GM19452 (cell line): ENCODE measurements at regions not wholly inside any gene's neighbourhood (a gene's known extent, or its start where the extent isn't known, plus 50 kb on each side); places are given as distances from the start of the nearest gene placed in this dataset.
"Not testable (repeated sequence)": the region's sequence is repeated elsewhere in the genome, so short reads cannot be mapped to it uniquely, and the experiment has no call there.

Source experiments
- ATAC-seq: cut with Tn5 transposase; IDR thresholded peaks from one replicate; pipeline ENCODE4 v1.9.1; 2021; ENCODE audit not compliant: unreplicated experiment

DNA sequence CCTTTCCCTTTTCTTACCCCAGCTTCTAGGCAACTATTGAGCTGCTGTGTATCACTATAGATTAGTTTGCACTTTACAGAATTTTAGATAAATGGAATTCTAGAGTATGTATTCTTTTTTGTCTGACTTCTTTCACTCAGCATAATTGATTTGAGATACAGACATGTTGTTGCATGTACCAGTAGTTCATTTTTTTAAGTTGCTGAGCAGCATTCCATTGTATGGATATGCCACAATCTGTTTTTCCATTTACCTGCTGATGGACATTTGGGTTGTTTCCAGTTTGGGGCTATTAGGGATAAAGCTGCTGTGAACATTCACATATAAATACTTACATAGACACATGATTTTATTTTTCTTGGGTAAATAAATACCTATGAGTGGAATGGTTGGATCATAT, 135.7 kb downstream of the IGF1 start:
- ATAC-seq = no peak

DNA sequence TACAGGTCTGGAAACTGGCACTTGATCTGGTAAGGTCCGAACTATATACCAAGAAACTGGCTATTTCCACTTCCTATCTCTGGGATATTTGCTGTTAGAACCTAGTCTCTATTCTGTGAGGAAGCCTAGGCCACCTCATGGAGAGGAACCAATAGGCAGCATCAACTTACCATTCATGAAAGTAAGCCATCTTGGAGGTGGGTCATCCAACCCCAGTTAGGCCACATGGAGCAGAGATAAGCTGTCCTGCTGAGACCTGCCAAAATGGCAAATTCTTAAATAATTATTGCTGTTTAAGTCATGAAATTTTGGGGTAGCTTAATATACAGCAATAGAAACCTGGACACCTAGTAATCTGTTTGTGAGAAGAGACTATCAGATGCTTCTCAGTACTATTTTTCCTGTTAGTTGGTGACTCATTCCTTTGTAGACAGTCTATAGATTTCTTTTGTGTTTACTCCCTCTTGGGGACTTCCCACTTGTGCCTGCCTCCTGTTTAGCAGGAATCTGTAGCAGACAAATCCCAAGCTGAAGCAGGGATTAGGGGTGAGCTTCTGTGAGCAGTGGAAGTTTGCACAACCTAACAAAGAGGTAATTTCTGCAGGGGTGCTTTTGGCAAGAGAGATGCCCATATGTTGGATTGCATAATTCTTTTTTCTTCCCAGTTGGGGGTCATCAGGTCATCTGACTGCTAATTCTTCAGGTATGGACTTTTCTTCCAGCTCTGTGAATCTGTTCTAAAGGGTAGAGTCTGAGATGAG, 136.8 kb downstream of the IGF1 start:
- ATAC-seq = no peak

DNA sequence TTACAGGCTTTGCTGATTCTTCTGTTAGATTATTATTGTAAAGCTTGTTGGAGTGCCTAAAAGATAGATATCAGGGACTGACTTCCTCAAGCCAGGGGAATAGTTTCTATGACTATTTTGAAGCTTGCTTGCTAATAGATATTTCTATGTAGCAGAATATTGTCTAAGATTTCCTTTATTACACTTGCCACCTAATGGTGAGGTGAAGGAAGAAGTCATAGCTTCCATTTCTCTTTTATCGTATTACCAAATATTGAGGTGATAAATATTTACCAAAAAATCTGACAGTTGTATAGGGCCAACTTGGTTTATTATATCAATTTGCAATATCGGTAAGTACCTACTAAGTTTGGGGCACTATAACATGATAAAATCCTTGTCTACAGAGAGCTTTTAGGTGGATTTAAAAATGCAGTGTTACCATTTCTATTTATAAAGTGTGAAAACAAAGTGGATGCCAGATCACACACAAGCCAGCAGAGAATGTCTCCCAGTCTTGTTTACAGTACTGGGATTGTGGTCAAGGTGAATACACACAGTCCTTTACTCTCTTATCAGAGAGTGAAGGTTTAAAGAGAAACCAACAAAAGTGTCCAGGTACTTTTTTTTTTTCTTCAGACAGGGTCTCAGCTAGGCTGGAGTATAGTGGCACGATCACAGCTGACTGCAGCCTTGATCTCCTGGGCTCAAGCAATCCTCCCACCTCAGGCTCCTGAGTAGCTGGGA, 137.9 kb downstream of the IGF1 start:
- ATAC-seq = no peak

DNA sequence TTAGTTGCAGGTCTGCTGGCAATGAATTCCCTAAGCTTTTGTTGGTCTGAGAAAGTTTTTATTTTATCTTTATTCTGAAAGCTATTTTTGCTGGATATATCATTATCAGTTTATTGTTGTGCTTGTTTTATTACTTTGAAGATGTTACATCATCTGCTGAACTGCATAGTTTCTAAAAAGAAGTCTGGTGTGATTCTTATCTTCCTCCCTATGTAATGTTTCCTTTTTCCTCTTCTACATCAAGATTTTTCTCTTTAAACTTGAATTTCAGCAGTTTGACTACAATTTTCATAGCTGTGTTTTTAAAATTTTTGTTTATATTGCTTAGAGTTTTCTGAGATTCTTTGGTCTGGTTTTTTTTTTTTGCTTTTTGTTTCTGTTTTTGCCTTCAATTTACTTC, 137.1 kb upstream of the PMCH start:
- no peak for ATAC-seq

DNA sequence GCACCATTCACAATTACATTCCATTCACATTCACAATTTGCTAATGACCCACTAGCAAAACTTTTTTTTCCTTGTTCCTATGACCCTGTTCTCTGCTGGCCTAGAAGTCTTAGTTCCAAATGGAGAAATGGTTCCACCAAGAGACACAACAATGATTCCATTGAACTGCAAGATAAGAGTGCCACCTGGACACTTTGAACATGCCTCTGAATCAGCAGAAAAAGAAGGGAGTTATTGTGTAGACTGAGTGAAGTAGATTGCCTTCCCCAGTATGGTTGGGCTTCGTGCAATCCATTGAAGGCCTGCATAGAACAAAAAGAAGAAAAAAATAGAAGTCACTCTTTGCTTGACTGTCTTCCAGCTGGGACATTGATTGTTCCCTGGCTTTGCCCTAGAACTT, 133.8 kb upstream of the PMCH start:
- no peak for ATAC-seq

DNA sequence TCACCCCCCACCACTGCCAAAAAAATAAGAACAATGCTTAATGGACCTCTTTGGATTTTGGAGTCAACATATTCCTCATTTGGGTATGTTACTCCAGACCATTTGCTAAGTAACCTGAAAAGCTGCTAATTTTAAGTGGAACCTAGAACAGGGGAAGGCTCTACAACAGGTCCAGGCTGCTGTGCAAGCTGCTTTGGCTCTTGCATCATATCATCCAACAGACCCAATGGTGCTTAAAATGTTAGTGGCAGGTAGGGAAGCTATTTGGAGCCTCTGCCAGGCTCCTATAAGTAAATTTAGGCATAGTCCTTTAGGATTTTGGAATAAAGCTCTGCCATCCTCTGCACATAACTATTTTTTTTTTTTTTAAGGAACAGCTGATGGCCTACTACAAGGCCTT, 132.2 kb upstream of the PMCH start:
- ATAC-seq = no peak

DNA sequence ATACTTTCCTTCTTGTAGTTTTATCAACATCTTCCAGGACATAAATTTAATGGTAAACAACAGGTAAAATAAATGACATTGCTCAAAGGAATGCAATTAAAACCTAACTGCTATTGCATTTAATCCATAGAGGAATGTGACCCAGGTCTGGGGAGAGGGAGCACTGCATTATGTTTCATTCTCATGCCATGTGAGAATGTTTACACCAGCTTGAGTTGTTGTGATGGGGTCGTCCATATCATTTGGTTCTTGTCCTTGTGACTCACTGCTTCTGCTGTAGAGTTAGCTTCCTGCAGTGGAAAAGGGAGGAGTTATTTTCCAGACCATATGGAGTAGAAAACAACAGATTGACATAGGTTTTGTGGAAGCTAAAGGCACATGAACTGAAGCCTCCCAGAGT, 129.3 kb upstream of the PMCH start:
- ATAC-seq = no peak

DNA sequence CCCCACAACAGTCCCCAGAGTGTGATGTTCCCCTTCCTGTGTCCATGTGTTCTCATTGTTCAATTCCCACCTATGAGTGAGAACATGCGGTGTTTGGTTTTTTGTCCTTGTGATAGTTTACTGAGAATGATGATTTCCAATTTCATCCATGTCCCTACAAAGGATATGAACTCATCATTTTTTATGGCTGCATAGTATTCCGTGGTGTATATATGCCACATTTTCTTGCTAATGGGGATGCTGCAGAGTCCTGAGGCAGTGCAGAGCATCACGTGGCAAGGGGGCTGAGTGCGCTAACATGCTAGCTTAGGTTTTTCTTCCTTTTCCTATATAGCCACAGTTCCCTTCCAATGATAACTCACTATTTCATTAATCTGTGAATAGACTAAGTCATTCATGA, 127.5 kb upstream of the PMCH start:
- not testable (repeated sequence) for ATAC-seq

DNA sequence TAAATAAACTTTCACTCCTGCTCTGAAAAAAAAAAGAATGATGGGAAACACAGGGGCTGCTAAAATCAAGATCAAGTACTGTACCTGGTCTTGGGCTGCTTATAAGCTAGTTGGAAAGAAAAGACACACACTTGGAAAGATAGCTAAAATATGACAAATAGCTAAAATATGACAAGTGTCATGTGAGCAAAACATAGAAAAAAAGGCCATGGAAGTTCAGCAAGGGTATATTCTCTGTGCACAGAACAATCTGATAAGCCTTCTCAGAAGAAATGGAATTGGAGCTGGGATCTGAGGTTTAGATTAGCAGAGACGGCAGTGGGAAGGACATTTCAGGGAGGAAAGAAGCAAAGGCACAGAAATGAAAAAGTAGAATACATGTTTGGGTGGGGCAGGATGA, 126.2 kb upstream of the PMCH start:
- no peak for ATAC-seq

DNA sequence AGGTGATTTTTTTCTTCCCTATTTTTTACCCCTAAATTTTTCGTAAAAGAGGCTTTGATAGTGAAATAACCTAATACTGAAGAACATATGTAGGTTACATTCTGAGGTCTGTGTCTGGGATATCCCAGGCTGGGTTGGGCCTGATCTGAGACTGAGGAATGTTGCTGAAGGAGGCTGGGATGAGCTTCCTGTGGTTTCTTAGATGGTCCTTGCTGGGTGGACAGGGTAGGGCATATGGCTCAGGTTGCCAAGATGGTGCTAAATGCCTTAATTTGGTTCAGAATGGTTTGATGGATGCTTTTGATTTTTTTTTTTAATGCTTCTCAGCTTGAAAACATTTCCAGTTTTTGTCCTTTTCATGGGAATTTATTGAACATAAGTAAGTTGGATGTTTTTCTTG, 124.6 kb upstream of the PMCH start:
- no peak for ATAC-seq

DNA sequence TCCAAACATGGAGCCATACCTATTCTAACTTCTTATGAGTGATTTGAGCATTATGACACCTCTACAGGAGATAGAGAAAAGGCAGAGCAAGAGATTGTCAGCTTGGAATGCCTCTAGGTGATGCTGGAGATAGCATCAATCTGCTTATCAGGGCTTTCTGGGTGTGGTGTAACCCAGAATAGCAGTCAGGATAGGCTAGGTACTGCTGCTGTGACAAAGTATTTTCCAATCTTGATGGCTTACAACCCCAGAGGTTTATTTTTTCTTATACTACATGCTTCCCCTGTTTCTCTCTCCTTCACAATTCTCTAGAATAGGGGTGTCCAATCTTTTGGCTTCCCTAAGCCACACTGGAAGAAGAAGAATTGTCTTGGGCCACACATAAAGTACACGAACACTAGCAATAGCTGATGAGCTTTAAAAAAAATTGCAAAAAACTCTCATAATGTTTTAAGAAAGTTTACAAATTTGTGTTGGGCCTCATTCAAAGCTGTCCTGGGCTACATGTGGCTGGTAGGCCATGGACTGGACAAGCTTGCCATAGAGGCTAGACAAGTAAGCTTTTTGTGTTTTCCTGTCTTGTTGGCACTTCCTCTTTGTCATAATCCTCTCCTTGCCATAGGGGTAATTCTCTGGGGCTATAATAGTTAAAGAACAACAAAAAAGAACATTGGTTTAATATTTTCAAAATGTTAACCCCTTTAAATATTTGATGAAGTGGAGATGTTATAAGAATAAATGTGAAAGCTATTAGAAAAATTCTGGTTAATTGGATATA, 123.9 kb upstream of the PMCH start:
- no peak for ATAC-seq

DNA sequence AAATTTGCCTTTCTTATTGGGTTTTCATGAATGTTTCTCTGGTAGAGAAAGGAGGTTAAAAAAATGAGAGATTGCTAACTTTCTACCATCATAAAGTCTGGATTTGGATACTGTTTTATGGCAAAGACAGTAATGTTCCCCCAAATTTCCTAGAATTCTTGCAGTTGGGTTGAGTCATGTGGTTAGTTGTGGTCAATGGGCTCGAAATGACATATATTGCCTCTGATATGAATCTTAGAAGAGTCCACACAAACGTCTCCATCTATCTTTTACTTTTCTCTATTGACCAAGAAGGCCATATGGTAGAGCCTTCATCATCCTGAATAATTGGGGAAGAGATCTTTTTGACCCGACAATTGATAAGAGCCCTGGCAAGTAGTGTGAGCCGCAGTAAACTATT, 119.5 kb upstream of the PMCH start:
- ATAC-seq = no peak

DNA sequence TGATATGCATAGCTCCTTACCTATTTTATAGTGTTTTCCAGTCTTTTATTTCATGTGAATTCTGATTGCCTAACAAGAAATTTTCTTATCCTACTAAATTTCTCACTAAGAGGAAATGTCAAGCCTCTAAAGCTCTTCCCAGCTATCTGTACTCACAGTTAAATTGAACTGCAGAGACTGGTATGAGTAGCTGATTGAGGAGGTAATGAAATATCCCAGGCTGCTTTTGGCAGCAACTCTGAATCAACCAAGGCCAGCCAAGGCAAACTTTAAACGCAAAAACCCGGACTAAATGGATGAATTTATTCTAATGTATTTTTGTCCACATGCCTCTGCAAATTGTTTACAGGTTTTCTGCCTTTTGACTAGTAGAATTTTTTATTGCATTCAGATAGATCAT, 119.1 kb upstream of the PMCH start:
- no peak for ATAC-seq

DNA sequence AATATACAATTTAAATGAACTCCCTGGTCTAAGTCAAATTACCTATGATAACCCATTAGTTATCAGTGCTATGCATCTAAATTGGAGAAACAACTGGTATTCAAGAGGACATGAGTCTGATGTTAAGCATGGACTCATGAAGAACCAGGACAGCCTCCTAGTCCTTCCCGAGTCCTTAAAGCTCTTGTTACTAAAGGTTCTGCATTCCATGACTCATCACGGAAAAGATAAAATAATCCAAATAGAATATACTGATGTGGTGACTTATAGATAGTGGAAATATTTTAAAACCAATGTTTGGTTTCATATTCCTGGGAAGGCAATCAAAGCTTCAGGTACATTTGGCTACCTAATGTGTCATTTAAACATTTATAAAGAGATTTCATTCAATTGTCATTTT, 117.2 kb upstream of the PMCH start:
- no peak for ATAC-seq

DNA sequence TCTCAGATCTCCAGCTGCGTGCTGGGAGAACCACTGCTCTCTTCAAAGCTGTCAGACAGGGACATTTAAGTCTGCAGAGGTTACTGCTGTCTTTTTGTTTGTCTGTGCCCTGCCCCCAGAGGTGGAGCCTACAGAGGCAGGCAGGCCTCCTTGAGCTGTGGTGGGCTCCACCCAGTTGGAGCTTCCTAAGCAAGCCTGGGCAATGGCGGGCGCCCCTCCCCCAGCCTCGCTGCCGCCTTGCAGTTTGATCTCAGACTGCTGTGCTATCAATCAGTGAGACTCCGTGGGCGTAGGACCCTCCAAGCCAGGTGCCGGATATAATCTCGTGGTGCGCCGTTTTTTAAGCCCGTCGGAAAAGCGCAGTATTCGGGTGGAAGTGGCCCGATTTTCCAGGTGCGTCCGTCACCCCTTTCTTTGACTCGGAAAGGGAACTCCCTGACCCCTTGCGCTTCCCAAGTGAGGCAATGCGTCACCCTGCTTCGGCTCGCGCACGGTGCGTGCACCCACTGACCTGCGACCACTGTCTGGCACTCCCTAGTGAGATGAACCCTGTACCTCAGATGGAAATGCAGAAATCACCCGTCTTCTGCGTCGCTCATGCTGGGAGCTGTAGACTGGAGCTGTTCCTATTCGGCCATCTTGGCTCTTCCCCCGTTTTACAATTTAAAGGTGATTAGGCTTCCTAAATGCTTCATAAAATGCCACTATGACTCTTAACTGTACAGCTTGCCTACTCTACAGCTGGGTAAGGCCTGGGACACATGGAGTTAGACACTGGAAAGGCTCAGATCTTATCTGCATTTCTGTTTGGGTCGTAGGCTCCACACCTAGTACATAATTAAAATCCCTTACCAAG, 115.7 kb upstream of the PMCH start:
- not testable (repeated sequence) for ATAC-seq

DNA sequence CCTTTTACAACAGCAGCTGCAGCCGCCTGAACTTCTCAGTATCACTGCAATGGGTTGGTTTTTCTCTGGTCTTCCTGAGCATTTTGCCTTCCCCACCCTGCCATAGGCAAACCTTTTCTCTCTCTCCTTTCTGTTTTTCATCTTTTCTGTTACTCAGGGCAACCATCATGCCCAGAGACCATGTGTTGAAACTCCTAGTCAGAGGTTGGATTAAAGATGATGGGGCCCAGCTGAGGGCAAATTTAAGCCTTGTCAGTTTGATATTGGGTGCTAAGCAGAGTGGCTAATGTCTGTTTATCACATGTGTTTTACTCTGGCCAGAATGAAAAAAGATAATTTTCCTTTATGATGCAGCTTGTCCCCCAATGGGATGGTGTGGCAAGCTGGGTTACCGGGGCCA, 107.9 kb upstream of the PMCH start:
- ATAC-seq = no peak

DNA sequence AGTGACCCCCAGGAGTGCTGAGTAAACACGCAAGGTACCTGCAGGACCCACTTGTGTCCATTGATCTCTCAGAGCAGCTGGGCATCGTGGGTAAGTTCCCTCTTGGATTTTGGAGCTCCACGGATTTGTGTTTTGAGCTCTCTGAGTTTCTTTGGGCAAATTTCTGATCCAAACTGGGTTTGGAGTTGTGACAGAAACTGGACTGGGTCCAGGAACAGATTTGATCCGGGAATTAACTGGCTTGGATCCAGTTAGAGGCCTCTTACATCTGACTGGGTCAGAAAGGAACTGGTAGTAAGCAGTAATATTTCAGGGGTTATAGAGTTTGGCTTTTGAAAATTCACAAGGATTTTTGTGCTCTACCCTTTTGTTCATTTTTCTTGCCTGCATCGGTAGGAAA, 107.0 kb upstream of the PMCH start:
- not testable (repeated sequence) for ATAC-seq

DNA sequence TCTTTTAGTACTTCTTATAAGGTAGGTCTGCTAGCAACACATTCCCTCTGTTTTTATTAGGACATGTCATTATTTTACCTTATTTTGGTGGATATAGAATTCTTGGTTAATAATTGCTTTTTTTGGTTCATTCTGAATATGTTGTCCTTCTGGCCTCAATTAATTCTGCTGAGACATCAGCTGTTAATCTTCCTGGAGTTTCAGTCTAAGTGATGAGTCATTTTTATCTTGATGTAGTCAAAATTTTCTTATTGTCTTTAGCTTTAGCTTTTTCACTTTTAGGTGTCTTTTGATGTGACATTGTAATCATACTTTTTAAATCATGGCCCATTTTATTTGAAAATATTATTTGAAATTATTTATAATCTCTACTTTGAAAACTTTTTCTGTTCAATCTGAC, 104.9 kb upstream of the PMCH start:
- ATAC-seq = no peak

DNA sequence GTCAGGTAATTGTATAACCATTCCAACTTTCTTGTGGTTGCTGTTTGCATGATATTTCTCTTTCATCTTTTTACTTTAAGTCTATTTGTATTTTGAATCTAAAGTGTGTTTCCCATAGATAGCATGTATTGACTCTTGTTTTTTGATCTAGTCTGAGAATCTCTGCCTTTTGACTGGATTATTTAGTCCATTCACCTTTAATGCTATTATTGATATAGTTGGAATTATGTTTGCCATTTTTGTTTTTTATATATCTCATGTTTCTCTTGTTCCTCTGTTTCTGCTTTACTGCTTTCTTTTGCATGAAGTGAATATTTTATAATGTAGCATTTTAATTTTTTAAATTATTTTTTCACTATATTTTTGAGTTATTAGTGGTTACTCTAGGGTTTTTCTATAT, 103.9 kb upstream of the PMCH start:
- ATAC-seq = no peak

DNA sequence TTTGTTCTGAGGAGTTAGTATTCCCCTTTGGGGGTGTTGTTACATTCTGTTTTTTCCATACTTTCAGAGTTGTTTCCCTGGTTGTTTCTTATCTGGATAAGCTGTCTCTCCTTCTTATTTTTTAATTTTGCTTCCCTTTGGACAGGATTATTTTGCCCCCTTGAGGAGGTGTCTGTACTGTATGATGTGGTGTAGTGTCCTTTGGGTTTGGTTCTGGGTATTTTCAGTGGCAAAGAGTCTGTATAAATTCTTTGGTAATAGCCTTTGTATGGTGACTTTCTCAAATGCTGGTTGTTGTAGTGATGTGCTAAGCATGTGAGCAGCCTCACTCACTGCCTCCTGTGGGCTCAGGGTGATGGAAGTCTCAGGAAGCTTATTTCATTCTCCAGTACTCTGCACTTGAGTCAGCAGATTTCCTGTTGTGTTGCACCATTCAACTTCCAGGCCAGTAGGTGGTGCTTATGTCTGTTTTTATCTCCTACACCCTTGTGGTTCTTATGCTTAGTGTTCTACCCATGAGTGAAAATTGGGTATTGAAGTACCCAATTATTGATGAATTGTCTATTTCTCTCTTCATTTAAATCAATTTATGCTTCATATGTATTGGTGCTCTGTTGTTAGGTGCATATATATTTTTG, 103.3 kb upstream of the PMCH start:
- peak; percentile 82 for ATAC-seq

DNA sequence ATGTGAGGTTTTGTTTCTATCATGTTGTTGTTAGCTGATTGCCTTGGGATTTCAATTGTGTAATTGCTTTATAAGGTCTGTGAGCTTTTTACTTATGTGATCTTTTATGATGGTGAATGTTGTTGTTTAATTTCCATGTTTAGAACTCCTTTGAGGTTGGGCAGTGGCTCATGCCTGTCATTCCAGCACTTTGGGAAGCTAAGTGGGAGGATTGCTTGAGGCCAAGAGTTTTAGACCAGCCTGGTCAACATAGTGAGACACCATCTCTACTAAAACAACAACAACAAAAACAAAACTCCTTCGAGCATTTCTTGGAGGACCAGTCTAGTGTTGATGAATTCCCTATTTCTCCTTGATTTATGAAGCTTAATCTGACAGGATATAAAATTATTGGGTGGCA, 102.1 kb upstream of the PMCH start:
- no peak for ATAC-seq
